ENCODE measurements at regions not wholly inside any gene's neighbourhood (a gene's known extent, or its start where the extent isn't known, plus 50 kb on each side); places are given as distances from the start of the nearest gene placed in this dataset.

- Histone ChIP-seq H3K4me1 (no peaks in the 10 kb centered on the region), H3K27me3 (ENCODE audit: low read depth) (no peaks in the 10 kb centered on the region)
Measured at GRCh38 chr9:28342815-28343338, 769.6 kb upstream of the C9orf72 start.

GRCh38 chr9:28363151-28363562, 789.9 kb upstream of the C9orf72 start:
- DNase-seq, result no peak
- H3K4me3 ChIP-seq, result no peak overlapping the region
- TF ChIP-seq CTCF (IDR thresholded peaks at IDR 0.05; ENCODE audit: borderline replicate concordance), result no peak
- intact Hi-C loops (cut with micrococcal nuclease), result no loop called here
- H3K27me3 ChIP-seq (ENCODE audit: low read depth), result no peaks in the 10 kb centered on the region
- H3K36me3 ChIP-seq, result no peaks in the 10 kb centered on the region
- no peaks in the 10 kb centered on the region for H3K9me3 ChIP-seq (replicated peaks)
- no peak overlapping the region for H3K27ac ChIP-seq (replicated peaks)
- no peaks in the 10 kb centered on the region for H3K4me1 ChIP-seq

More at GRCh38 chr9:28342815-28343338, 769.6 kb upstream of the C9orf72 start:
- intact Hi-C loops (cut with micrococcal nuclease), result no loop called here
- TF ChIP-seq CTCF (IDR thresholded peaks at IDR 0.05; ENCODE audit: borderline replicate concordance), result no peak
- Histone ChIP-seq H3K27ac (replicated peaks) (no peak overlapping the region), H3K4me3 (no peak overlapping the region), H3K36me3 (no peaks in the 10 kb centered on the region), H3K9me3 (replicated peaks) (peaks cover 5% of the 10 kb centered on the region)
- DNase-seq, result no peak

- H3K4me1 ChIP-seq, result no peaks in the 10 kb centered on the region
- TF ChIP-seq CTCF (IDR thresholded peaks at IDR 0.05; ENCODE audit: borderline replicate concordance), result no peak
- H3K27ac ChIP-seq (replicated peaks), result no peak overlapping the region
- DNase-seq, result no peak
- H3K36me3 ChIP-seq, result no peaks in the 10 kb centered on the region
- no peaks in the 10 kb centered on the region for H3K9me3 ChIP-seq (replicated peaks)
- H3K27me3 ChIP-seq (ENCODE audit: low read depth), result no peaks in the 10 kb centered on the region
- H3K4me3 ChIP-seq, result no peak overlapping the region
- intact Hi-C loops (cut with micrococcal nuclease), result no loop called here
Measured at GRCh38 chr9:28365020-28365640, 791.8 kb upstream of the C9orf72 start.

- H3K4me3 ChIP-seq, result no peak overlapping the region
- H3K27me3 ChIP-seq (ENCODE audit: low read depth), result no peaks in the 10 kb centered on the region
- intact Hi-C loops (cut with micrococcal nuclease), result no loop called here
- TF ChIP-seq CTCF (IDR thresholded peaks at IDR 0.05; ENCODE audit: borderline replicate concordance), result no peak
- H3K27ac ChIP-seq (replicated peaks), result no peak overlapping the region
- DNase-seq, result no peak
- no peaks in the 10 kb centered on the region for H3K36me3 ChIP-seq
- no peaks in the 10 kb centered on the region for H3K4me1 ChIP-seq
- no peaks in the 10 kb centered on the region for H3K9me3 ChIP-seq (replicated peaks)
Measured at GRCh38 chr9:28365728-28366127, 792.4 kb upstream of the C9orf72 start.

- Histone ChIP-seq H3K27me3 (ENCODE audit: low read depth) (no peaks in the 10 kb centered on the region), H3K4me1 (no peaks in the 10 kb centered on the region), H3K9me3 (replicated peaks) (no peaks in the 10 kb centered on the region), H3K36me3 (no peaks in the 10 kb centered on the region), H3K4me3 (no peak overlapping the region), H3K27ac (replicated peaks) (no peak overlapping the region)
- DNase-seq, result no peak
- intact Hi-C loops (cut with micrococcal nuclease), result no loop called here
- no peak for TF ChIP-seq CTCF (IDR thresholded peaks at IDR 0.05; ENCODE audit: borderline replicate concordance)
Measured at GRCh38 chr9:28378231-28378630, 805.0 kb upstream of the C9orf72 start.

All from left ventricle myocardium inferior (tissue), 1 donor.